ENCODE measurements at regions not wholly inside any gene's neighbourhood (a gene's known extent, or its start where the extent isn't known, plus 50 kb on each side); places are given as distances from the start of the nearest gene placed in this dataset.
"Not testable (repeated sequence)": the region's sequence is repeated elsewhere in the genome, so short reads cannot be mapped to it uniquely, and the experiment has no call there.

DNA sequence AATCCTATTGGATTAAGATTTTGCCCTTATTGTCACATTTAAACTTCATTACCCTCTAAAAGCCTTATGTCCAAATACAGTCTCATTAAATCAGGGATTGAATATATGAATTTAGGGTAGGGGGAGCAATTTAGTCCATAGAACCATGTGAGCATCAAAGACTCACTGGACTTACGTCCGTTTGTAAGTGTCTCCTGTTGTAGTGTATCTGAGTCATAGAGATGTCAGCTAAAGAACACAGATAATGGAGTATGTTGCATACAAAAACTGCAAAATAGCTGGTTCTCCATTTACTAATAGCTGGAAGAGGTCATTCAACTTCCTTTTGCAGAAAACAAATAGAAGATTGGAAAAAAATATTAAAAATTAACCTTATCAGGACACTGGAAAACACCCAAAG is 599.1 kb upstream of the SOX9 start:
- no peak for DNase-seq

DNA sequence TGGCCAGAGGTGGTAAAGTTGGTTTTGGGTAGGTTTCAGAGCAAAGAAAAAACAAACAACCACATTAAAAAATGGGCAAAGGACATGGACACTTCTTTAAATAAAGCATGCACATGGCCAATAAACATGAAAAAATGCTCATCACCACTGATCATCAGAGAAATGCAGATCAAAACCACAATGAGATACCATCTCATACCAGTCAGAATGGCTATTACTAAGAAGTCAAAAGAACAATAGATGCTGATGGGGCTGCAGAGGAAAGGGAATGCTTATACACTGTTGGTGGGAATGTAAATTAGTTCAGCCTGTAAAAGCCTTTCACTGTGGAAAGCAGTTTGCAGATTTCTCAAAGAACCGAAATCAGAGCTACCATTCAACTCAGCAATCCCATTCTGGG is 598.4 kb upstream of the SOX9 start:
- DNase-seq = no peak

GRCh38 chr17:71527311-71527710 is 593.5 kb upstream of the SOX9 start:
- no peak for DNase-seq

GRCh38 chr17:71528210-71528609 is 592.6 kb upstream of the SOX9 start:
- DNase-seq = no peak

- DNase-seq = no peak
Measured at GRCh38 chr17:71530248-71530647, 590.6 kb upstream of the SOX9 start.

DNA sequence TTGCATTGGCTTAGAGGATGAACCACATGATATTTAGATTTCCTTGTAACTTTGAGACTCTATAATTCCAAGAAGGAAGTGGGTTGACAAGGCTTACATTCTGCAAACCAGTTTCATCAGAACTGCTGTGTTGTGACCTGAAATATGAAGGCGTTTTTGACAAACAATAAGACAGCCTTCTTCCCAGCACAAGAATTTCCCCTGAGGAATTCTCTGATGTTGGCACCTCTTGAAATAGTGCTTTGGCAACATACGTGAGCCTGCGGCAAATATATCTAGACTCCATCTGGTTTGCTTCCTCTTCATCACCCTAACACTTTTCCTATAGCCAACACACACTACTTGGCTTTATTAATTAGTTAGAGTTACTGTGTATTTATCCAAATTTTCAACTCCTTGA is 585.5 kb upstream of the SOX9 start:
- DNase-seq = no peak

- no peak for DNase-seq
Measured at GRCh38 chr17:71546419-71546818, 574.4 kb upstream of the SOX9 start.

DNA sequence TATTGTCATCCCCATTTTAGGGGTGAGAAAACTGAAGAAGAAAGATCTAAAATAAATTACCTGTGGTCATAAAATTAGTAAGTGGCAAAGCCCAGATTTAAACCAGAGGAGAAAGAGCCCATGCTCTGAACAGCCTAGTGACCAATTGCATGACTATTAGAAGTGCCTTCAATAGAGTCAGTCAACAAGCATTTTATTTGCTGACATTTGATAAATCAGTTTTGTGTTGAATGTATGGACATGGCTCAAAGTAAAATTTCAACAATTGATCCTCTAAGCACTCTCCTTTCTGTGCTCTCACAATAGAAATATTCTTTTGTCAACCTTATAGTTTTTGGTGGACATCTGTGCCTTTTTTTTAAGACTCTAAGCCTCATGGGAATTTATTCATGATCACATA is 572.9 kb upstream of the SOX9 start:
- DNase-seq = no peak

DNA sequence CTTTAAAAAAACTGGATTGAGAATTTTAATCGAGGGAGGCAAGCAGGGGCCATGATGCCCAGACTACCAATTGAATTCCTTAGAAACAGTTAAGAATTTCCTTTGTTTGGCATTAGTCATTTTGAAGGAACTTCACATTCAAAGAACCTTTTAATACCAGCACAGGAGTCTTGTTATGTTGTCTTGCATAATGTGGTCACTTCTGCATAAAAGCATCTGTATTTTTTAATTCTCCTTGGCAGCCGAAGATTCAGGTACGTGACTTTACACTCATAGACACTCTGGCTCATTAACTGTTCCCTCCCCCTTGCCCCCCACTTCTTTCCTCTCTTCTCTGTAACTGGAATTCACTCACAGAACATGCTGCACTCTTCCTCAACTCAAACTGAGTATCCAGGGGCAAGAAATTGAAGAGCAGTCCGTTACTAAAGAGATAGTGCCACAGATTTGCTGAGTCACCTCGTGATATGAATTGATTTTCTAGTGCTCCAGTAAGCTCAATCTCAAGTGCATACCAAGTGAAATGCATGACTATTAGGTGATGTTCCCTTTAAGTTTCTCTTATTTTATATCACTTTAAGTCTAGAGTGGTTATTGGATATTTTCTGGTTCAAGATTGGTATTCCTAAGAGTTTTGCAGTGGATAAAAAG is 572.2 kb upstream of the SOX9 start:
- DNase-seq = no peak

DNA sequence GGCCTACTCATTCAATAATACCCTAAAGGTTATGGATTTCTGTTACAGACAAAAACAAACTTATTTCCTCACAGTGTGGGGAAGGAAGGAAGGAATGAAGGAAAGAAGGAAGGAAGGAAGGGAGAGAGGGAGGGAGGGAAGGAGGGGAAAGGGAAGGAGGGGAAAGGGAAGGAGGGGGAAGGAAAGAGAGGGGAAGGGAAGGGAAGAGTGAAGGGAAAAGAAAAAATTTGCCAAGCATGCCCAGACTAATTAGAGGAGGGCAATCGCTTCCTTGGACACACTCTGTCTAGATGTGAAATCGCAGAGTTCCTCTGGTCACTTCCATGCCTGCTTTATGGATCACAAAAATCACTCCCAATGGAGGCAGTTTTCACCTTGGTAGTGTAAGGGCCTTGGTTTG is 570.1 kb upstream of the SOX9 start:
- DNase-seq = no peak

DNA sequence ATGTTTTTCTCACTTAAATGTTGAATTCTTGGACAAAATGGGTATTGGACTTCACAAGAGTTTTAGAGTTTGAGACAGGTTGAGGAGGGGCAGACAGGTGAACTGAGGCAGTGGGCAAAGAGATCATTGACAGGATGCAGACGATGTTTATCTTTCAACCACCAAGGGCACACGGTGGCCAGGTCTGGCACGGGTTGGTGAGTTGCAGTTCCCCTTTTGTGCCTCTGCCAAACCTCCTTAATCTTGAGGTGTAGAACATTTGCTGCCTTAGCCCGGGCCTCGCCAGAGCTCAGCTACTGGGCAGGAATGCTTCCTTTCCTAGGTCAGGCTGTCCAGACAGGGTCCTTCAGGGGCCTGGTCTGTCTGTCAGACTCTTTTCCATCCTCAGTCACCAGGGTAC is 567.4 kb upstream of the SOX9 start:
- no peak for DNase-seq

GRCh38 chr17:71558901-71559300 is 561.9 kb upstream of the SOX9 start:
- DNase-seq = no peak

- DNase-seq = no peak
Measured at GRCh38 chr17:71572343-71572742, 548.5 kb upstream of the SOX9 start.

DNA sequence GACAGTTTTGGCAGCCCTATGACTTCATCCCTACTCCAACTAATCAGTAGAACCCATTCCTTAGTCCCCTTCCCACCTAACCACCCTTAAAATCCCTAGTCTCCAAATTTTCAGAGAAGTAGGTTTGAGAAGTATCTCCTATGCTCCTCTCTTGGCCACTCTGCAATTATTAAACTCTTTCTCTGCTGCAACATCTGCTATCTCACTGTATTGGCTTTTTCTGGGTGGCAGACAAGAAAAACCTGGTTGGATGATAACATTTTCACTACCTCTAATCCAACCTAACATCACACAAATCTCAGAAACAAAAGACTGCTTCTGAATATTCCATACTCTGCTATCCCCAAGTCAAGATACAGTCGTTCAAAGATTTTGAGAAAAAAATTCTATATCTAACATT is 542.4 kb upstream of the SOX9 start:
- no peak for DNase-seq

- DNase-seq = no peak
Measured at GRCh38 chr17:71580220-71580619, 540.6 kb upstream of the SOX9 start.

- DNase-seq = no peak
Measured at GRCh38 chr17:71585540-71585939, 535.3 kb upstream of the SOX9 start.

- no peak for DNase-seq
Measured at GRCh38 chr17:71592431-71592830, 528.4 kb upstream of the SOX9 start.

DNA sequence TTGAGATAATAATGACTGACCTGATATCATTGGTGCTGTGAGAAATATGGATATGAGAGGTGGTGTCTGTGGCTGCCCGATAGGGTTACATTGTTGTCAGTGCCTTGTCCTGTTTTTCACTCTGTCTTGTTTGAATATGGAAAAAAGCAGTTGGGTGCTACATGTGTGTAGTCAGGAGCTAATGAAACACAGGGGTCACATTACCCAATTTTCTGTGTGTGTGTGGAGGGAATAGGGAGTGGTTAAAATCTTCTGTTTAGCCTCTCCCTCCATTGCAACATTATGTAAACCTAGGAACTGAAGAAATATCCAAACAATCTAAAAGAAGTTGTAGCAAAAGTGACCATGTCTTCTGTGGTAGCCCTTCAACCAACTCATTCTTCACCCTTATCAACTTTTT is 527.7 kb upstream of the SOX9 start:
- no peak for DNase-seq

- not testable (repeated sequence) for DNase-seq
Measured at GRCh38 chr17:71599583-71599982, 521.2 kb upstream of the SOX9 start.

DNA sequence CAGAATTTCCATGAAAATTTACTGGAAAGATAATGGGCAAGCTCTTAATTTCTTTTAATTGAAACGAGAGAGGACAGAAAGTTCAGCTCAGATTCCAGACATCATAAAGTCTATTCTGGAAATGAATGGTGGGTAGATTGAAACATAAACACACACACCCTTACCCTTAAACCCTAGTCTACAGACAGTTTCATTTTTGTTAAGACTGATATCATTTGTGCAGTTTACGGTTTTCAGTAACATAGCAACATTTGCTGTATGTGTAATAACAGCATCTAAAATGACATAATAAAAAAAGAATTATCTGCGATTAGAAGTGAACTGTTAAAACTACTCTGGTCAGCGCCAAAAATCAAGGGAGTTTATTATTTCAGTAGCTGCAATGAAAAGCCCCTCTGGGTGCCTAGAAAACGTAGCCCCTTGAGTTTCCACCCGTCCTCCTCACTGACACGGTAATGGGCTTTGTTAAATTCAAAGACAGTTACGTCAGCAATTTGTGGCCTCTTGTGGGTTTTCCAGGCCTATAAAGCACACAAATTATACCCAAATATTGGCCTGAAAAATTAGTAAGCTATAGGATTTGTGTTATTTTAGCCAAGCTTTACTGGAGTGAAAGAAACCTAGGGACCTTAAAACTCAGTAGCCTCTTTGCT is 520.6 kb upstream of the SOX9 start:
- DNase-seq = no peak

GRCh38 chr17:71601894-71602504 is 518.8 kb upstream of the SOX9 start:
- no peak for DNase-seq

- no peak for DNase-seq
Measured at GRCh38 chr17:71613996-71614395, 506.8 kb upstream of the SOX9 start.

- DNase-seq = no peak
Measured at GRCh38 chr17:71615820-71616219, 505.0 kb upstream of the SOX9 start.

DNA sequence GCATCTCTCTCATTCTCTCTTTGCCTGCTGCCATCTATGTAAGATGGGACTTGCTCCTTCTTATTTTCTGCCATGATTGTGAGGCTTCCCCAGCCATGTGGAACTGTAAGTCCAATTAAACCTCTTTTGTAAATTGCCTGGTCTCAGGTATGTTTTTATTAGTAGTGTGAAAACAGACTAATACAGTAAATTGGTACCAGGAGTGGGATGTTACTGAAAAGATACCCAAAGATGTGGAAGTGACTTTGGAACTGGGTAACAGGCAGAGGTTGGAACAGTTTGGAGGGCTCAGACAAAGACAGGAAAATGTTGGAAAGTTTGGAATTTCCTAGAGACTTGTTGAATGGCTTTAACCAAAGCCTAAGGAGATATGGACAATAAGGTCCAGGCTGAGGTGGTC is 503.1 kb upstream of the SOX9 start:
- DNase-seq = not testable (repeated sequence)

GRCh38 chr17:71625330-71625729 is 495.5 kb upstream of the SOX9 start:
- no peak for DNase-seq
